H1 (cell line): ENCODE measurements at regions not wholly inside any gene's neighbourhood (a gene's known extent, or its start where the extent isn't known, plus 50 kb on each side); places are given as distances from the start of the nearest gene placed in this dataset.
"Not testable (repeated sequence)": the region's sequence is repeated elsewhere in the genome, so short reads cannot be mapped to it uniquely, and the experiment has no call there.

Experiments used
- CTCF ChIA-PET: fragments of 300-600 bp; sonication (Branson Sonifier 250); formaldehyde crosslinking; loops from one replicate; lab custom pipeline; 2021; ENCODE audit not compliant: partially characterized antibody; lab: Charles Lee
- POLR2A ChIA-PET: fragments of 300-600 bp; sonication (Branson Sonifier 250); formaldehyde crosslinking; loops from one replicate; lab custom pipeline; 2021; ENCODE audit warnings: inconsistent platforms; ENCODE audit not compliant: partially characterized antibody; lab: Charles Lee
- DNase-seq, 2 experiments: peaks; one replicate each; pipeline versions ENCODE4 v3.0.0 to v3.0.0-alpha.2; 2010 to 2022; ENCODE audit warnings: low spot score in 2 of 2, low read depth in 1 of 2, mixed read lengths in 1 of 2
- FAIRE-seq: peaks from 2 replicates; lab custom pipeline; 2011; peaks lifted over from hg19 to GRCh38; lab: Jason Lieb, UNC
- H2AFZ ChIP-seq: 2 replicates; pipeline ENCODE4 v1.8.1; 2012; ENCODE audit warnings: low read length, inconsistent platforms
- H2AK5ac ChIP-seq: 2 replicates; pipeline ENCODE4 v1.6.1; 2013; ENCODE audit warnings: low read depth, low read length
- H2BK120ac ChIP-seq: replicated peaks from 2 replicates; pipeline ENCODE3; 2013; ENCODE audit warnings: low read depth, low read length, inconsistent platforms
- H2BK12ac ChIP-seq: 2 replicates; pipeline ENCODE4 v1.6.1; 2013; ENCODE audit warnings: low read depth, low read length
- H2BK15ac ChIP-seq: 2 replicates; pipeline ENCODE4 v1.6.1; 2013; ENCODE audit warnings: low read length
- H2BK20ac ChIP-seq: 2 replicates; pipeline ENCODE4 v1.6.1; 2013; ENCODE audit warnings: low read length
- H2BK5ac ChIP-seq: 2 replicates; pipeline ENCODE4 v1.6.1; 2013; ENCODE audit warnings: low read depth, low read length
- H3K14ac ChIP-seq: 2 replicates; pipeline ENCODE4 v1.6.1; 2013; ENCODE audit warnings: inconsistent platforms; ENCODE audit not compliant: insufficient read length
- H3K18ac ChIP-seq: 2 replicates; pipeline ENCODE4 v1.6.1; 2013; ENCODE audit warnings: low read length; ENCODE audit errors: extremely low read depth
- H3K23ac ChIP-seq: 2 replicates; pipeline ENCODE4 v1.6.1; 2013; ENCODE audit warnings: inconsistent platforms; ENCODE audit not compliant: insufficient read length
- H3K23me2 ChIP-seq: 2 replicates; pipeline ENCODE4 v1.6.1; 2013; ENCODE audit warnings: low read depth, low read length
- H3K27ac ChIP-seq: 2 replicates; pipeline ENCODE4 v1.6.1; 2011; ENCODE audit warnings: low read depth, low read length, inconsistent platforms
- H3K27me3 ChIP-seq, 4 experiments: replicated peaks in 1 of 4; 1 replicate in 1 of 4; 2 replicates in 3 of 4; pipeline versions ENCODE4 v1.6.1 to v1.8.1; 2011 to 2013; ENCODE audit warnings: low read length in 3 of 4, mild to moderate bottlenecking in 3 of 4, inconsistent platforms in 2 of 4, mixed read lengths in 2 of 4, moderate library complexity in 1 of 4; ENCODE audit not compliant: control insufficient read depth in 3 of 4, insufficient read depth in 3 of 4; ENCODE audit errors: extremely low read depth in 1 of 4
- H3K36me3 ChIP-seq, 4 experiments: 2 replicates each; pipeline versions ENCODE4 v1.6.1 to v1.8.1; 2011 to 2013; ENCODE audit warnings: mild to moderate bottlenecking in 4 of 4, low read length in 3 of 4, moderate library complexity in 2 of 4, control low read depth in 1 of 4, inconsistent platforms in 1 of 4; ENCODE audit not compliant: insufficient read depth in 4 of 4, control insufficient read depth in 2 of 4
- H3K4ac ChIP-seq: replicated peaks from 2 replicates; pipeline ENCODE3; 2013; ENCODE audit warnings: low read length, low read depth, mixed read lengths, inconsistent platforms; ENCODE audit not compliant: insufficient read length
- H3K4me1 ChIP-seq, 4 experiments: replicated peaks in 1 of 4; 1 replicate in 1 of 4; 2 replicates in 3 of 4; pipeline versions ENCODE4 v1.6.1 to v1.8.1; 2011 to 2013; ENCODE audit warnings: low read length in 3 of 4, inconsistent platforms in 2 of 4, mixed read lengths in 1 of 4; ENCODE audit not compliant: insufficient read depth in 4 of 4, control insufficient read depth in 3 of 4
- H3K4me2 ChIP-seq, 2 experiments: 2 replicates each; pipeline versions ENCODE4 v1.6.1 to v1.8.1; 2011 to 2013; ENCODE audit warnings: low read depth in 2 of 2, low read length in 2 of 2, control low read depth in 1 of 2, inconsistent platforms in 1 of 2, mild to moderate bottlenecking in 1 of 2; ENCODE audit not compliant: insufficient read depth in 1 of 2
- H3K4me3 ChIP-seq, 4 experiments: fragments of 200-600, 300-600 bp in 1 of 4; sonication (generic), shearing (Covaris generic), sonication (Bioruptor Twin) in 1 of 4; 2 replicates each; pipeline versions ENCODE4 v1.5.1 to v1.8.1; 2011 to 2016; ENCODE audit warnings: low read length in 4 of 4, low read depth in 3 of 4, control low read depth in 2 of 4, inconsistent platforms in 2 of 4, mild to moderate bottlenecking in 2 of 4, mixed read lengths in 1 of 4, moderate library complexity in 1 of 4; ENCODE audit not compliant: insufficient read depth in 2 of 4; ENCODE audit errors: extremely low read depth in 1 of 4
- H3K56ac ChIP-seq: replicated peaks from 2 replicates; pipeline ENCODE3; 2013; ENCODE audit warnings: low read depth, mild to moderate bottlenecking, mixed read lengths, low read length, inconsistent platforms; ENCODE audit not compliant: insufficient read length
- H3K79me1 ChIP-seq: 2 replicates; pipeline ENCODE4 v1.6.1; 2013; ENCODE audit warnings: low read depth, low read length, control low read depth
- H3K79me2 ChIP-seq, 2 experiments: 2 replicates each; pipeline versions ENCODE4 v1.6.1 to v1.8.1; 2012 to 2013; ENCODE audit warnings: low read length in 2 of 2, mild to moderate bottlenecking in 2 of 2, inconsistent platforms in 1 of 2; ENCODE audit not compliant: insufficient read depth in 2 of 2, control insufficient read depth in 1 of 2
- H3K9ac ChIP-seq, 4 experiments: replicated peaks in 1 of 4; 1 replicate in 1 of 4; 2 replicates in 3 of 4; pipeline versions ENCODE4 v1.6.1 to v1.8.1; 2011 to 2013; ENCODE audit warnings: low read depth in 3 of 4, low read length in 3 of 4, control low read depth in 2 of 4, mild to moderate bottlenecking in 2 of 4, moderate library complexity in 2 of 4, inconsistent platforms in 1 of 4; ENCODE audit errors: extremely low read depth in 1 of 4
- H3K9me3 ChIP-seq, 2 experiments: 2 replicates each; pipeline versions ENCODE4 v1.6.1 to v1.8.1; 2012 to 2013; ENCODE audit warnings: mild to moderate bottlenecking in 2 of 2, moderate library complexity in 2 of 2, control low read depth in 1 of 2, inconsistent platforms in 1 of 2, low read depth in 1 of 2, low read length in 1 of 2, mixed read lengths in 1 of 2; ENCODE audit not compliant: insufficient read depth in 2 of 2
- H4K20me1 ChIP-seq, 2 experiments: replicated peaks in 1 of 2; 2 replicates each; pipeline versions ENCODE3 to v1.8.1; 2011 to 2013; ENCODE audit warnings: inconsistent platforms in 2 of 2, low read length in 2 of 2, mild to moderate bottlenecking in 1 of 2; ENCODE audit not compliant: insufficient read depth in 2 of 2, control insufficient read depth in 1 of 2
- H4K5ac ChIP-seq: 2 replicates; pipeline ENCODE4 v1.6.1; 2013; ENCODE audit warnings: low read length, low read depth, mixed read lengths, inconsistent platforms; ENCODE audit not compliant: insufficient read length
- H4K8ac ChIP-seq: 2 replicates; pipeline ENCODE4 v1.8.0; 2013; ENCODE audit warnings: mild to moderate bottlenecking, moderate library complexity, low read length, inconsistent platforms; ENCODE audit not compliant: insufficient read depth; ENCODE audit errors: extremely low read depth
- H4K91ac ChIP-seq: replicated peaks from 2 replicates; pipeline ENCODE3; 2013; ENCODE audit warnings: low read length, mixed read lengths, inconsistent platforms; ENCODE audit not compliant: insufficient read length
- WGBS, 2 experiments: shearing (Covaris generic) in 1 of 2; methylation state at CpG; one replicate each; pipeline versions ENCODE4 v1.1.6 to v1.1.7; 2013 to 2015; ENCODE audit warnings: low lambda C conversion rate in 2 of 2, mixed read lengths in 2 of 2, inconsistent platforms in 1 of 2, low coverage in 1 of 2, missing lambda C conversion rate in 1 of 2; ENCODE audit not compliant: insufficient replicate concordance in 2 of 2, insufficient coverage in 1 of 2, insufficient read length in 1 of 2; ENCODE audit errors: extremely low coverage in 1 of 2, missing lambda C conversion rate in 1 of 2; 5-methylcytosine and 5-hydroxymethylcytosine counted together

GRCh38 chr3:82153892-82154291 lies 392.4 kb upstream of the GBE1 start:
- H2BK5ac ChIP-seq, H3K56ac ChIP-seq, H3K9ac ChIP-seq, H2BK120ac ChIP-seq, H2BK12ac ChIP-seq, H4K20me1 ChIP-seq, H3K4ac ChIP-seq, H2AK5ac ChIP-seq, H4K5ac ChIP-seq, H2BK20ac ChIP-seq, H3K14ac ChIP-seq, H2BK15ac ChIP-seq, H3K36me3 ChIP-seq, H2AFZ ChIP-seq, H4K91ac ChIP-seq, H3K4me3 ChIP-seq, DNase-seq, H3K18ac ChIP-seq, H3K79me2 ChIP-seq, H3K4me2 ChIP-seq, H3K4me1 ChIP-seq, H3K23ac ChIP-seq, H3K9me3 ChIP-seq, H4K8ac ChIP-seq, H3K27ac ChIP-seq, POLR2A ChIA-PET, H3K79me1 ChIP-seq, H3K23me2 ChIP-seq, H3K27me3 ChIP-seq: not testable (repeated sequence)
- peak; percentile 36 for FAIRE-seq
- CTCF ChIA-PET, result interaction anchor here (1.3 kb wide), 1 partner anchor 22 kb away, joined by 5 read pairs; no protein-coding TSS in a partner anchor
- WGBS, 2 experiments, result 69% methylated on average over 1 of the region's 1 CpG; no CpG with 5 or more reads in 1 of the 2 experiments
